SJSA1 (cell line): ENCODE measurements at regions not wholly inside any gene's neighbourhood (a gene's known extent, or its start where the extent isn't known, plus 50 kb on each side); places are given as distances from the start of the nearest gene placed in this dataset.

Experiments
- DNase-seq, 2 experiments: peaks; one replicate each; pipeline ENCODE4 v3.0.0-alpha.2; 2015 to 2020; ENCODE audit warnings: low spot score in 2 of 2, low read depth in 1 of 2
- H3K27ac ChIP-seq: fragments of 250-450 bp; sonication (Bioruptor Pico); 2 replicates; pipeline ENCODE4 v1.5.1; 2020; ENCODE audit warnings: mild to moderate bottlenecking, moderate library complexity
- H3K27me3 ChIP-seq: fragments of 250-450 bp; sonication (Bioruptor Pico); replicated peaks from 2 replicates; pipeline ENCODE4 v1.5.1; 2020; ENCODE audit warnings: mild to moderate bottlenecking, moderate library complexity
- H3K36me3 ChIP-seq: fragments of 250-450 bp; sonication (Bioruptor Pico); 2 replicates; pipeline ENCODE4 v1.5.1; 2020; ENCODE audit warnings: mild to moderate bottlenecking
- H3K4me1 ChIP-seq: fragments of 250-450 bp; sonication (Bioruptor Pico); replicated peaks from 2 replicates; pipeline ENCODE4 v1.6.1; 2021; ENCODE audit warnings: mild to moderate bottlenecking
- H3K4me3 ChIP-seq: fragments of 250-450 bp; sonication (Bioruptor Pico); 2 replicates; pipeline ENCODE4 v1.5.1; 2020; ENCODE audit warnings: mild to moderate bottlenecking
- H3K9me3 ChIP-seq: fragments of 250-450 bp; sonication (Bioruptor Pico); replicated peaks from 2 replicates; pipeline ENCODE4 v1.5.1; 2020; ENCODE audit warnings: mild to moderate bottlenecking

GRCh38 chr2:562391-563364, 114.5 kb downstream of the TMEM18 start:
- Histone ChIP-seq H3K27me3 (peaks cover 16% of the 10 kb centered on the region), H3K36me3 (no peaks in the 10 kb centered on the region), H3K27ac (no peak overlapping the region), H3K4me1 (peaks cover 4% of the 10 kb centered on the region), H3K4me3 (no peak overlapping the region), H3K9me3 (no peaks in the 10 kb centered on the region)
- DNase-seq: no peak

- Histone ChIP-seq H3K9me3 (no peaks in the 10 kb centered on the region), H3K27ac (no peak overlapping the region), H3K4me3 (no peak overlapping the region), H3K4me1 (peaks cover 4% of the 10 kb centered on the region; the same call in 1 of the 2 replicates), H3K36me3 (no peaks in the 10 kb centered on the region), H3K27me3 (peaks cover 25% of the 10 kb centered on the region)
- DNase-seq: no peak
These were observed 118.3 kb downstream of the TMEM18 start for GRCh38 chr2:558879-559278.

GRCh38 chr2:558302-558642, 118.9 kb downstream of the TMEM18 start:
- H3K4me3 ChIP-seq: no peak overlapping the region
- H3K4me1 ChIP-seq: peaks cover 4% of the 10 kb centered on the region; the same call in 1 of the 2 replicates
- DNase-seq: no peak
- H3K36me3 ChIP-seq: no peaks in the 10 kb centered on the region
- H3K27ac ChIP-seq: no peak overlapping the region
- H3K27me3 ChIP-seq: peaks cover 25% of the 10 kb centered on the region
- no peaks in the 10 kb centered on the region for H3K9me3 ChIP-seq

- no peak overlapping the region for H3K4me3 ChIP-seq
- no peaks in the 10 kb centered on the region for H3K9me3 ChIP-seq
- H3K36me3 ChIP-seq: no peaks in the 10 kb centered on the region
- no peak overlapping the region for H3K27ac ChIP-seq
- H3K4me1 ChIP-seq: peaks cover 4% of the 10 kb centered on the region; the same call in 1 of the 2 replicates
- DNase-seq: no peak
- peaks cover 25% of the 10 kb centered on the region for H3K27me3 ChIP-seq
These were observed 119.4 kb downstream of the TMEM18 start for GRCh38 chr2:557635-558301.

- no peak for DNase-seq
- Histone ChIP-seq H3K36me3 (no peaks in the 10 kb centered on the region), H3K9me3 (no peaks in the 10 kb centered on the region), H3K27ac (no peak overlapping the region), H3K4me1 (no peaks in the 10 kb centered on the region), H3K4me3 (no peak overlapping the region), H3K27me3 (peaks cover 24% of the 10 kb centered on the region)
These were observed 120.7 kb downstream of the TMEM18 start for GRCh38 chr2:556485-556884.

- no peak for DNase-seq
- no peaks in the 10 kb centered on the region for H3K36me3 ChIP-seq
- no peak overlapping the region for H3K4me3 ChIP-seq
These were observed 121.9 kb downstream of the TMEM18 start for GRCh38 chr2:555164-555922.

GRCh38 chr2:554444-554843, 122.8 kb downstream of the TMEM18 start:
- Histone ChIP-seq H3K27me3 (peaks cover 22% of the 10 kb centered on the region), H3K36me3 (no peaks in the 10 kb centered on the region), H3K4me1 (no peaks in the 10 kb centered on the region), H3K27ac (no peak overlapping the region), H3K9me3 (no peaks in the 10 kb centered on the region), H3K4me3 (no peak overlapping the region)
- no peak for DNase-seq

More at GRCh38 chr2:555164-555922, 121.9 kb downstream of the TMEM18 start:
- Histone ChIP-seq H3K27me3 (peaks cover 20% of the 10 kb centered on the region), H3K9me3 (no peaks in the 10 kb centered on the region), H3K4me1 (no peaks in the 10 kb centered on the region), H3K27ac (no peak overlapping the region)

- Histone ChIP-seq H3K27ac (no peak overlapping the region), H3K9me3 (no peaks in the 10 kb centered on the region), H3K4me1 (no peaks in the 10 kb centered on the region), H3K4me3 (no peak overlapping the region), H3K27me3 (peaks cover 16% of the 10 kb centered on the region), H3K36me3 (no peaks in the 10 kb centered on the region)
- no peak for DNase-seq
These were observed 124.3 kb downstream of the TMEM18 start for GRCh38 chr2:552906-553305.

GRCh38 chr2:551621-552020, 125.6 kb downstream of the TMEM18 start:
- H3K9me3 ChIP-seq: no peaks in the 10 kb centered on the region
- no peak overlapping the region for H3K27ac ChIP-seq

GRCh38 chr2:550860-551567, 126.2 kb downstream of the TMEM18 start:
- peaks cover 16% of the 10 kb centered on the region for H3K27me3 ChIP-seq
- no peaks in the 10 kb centered on the region for H3K36me3 ChIP-seq
- H3K4me1 ChIP-seq: no peaks in the 10 kb centered on the region
- no peaks in the 10 kb centered on the region for H3K9me3 ChIP-seq
- no peak overlapping the region for H3K27ac ChIP-seq
- H3K4me3 ChIP-seq: no peak overlapping the region
- no peak for DNase-seq

More at GRCh38 chr2:551621-552020, 125.6 kb downstream of the TMEM18 start:
- Histone ChIP-seq H3K27me3 (peaks cover 16% of the 10 kb centered on the region), H3K36me3 (no peaks in the 10 kb centered on the region), H3K4me3 (no peak overlapping the region), H3K4me1 (no peaks in the 10 kb centered on the region)
- DNase-seq: no peak

- H3K9me3 ChIP-seq: no peaks in the 10 kb centered on the region
- peaks cover 15% of the 10 kb centered on the region for H3K27me3 ChIP-seq
- no peak for DNase-seq
- no peak overlapping the region for H3K4me3 ChIP-seq
- no peaks in the 10 kb centered on the region for H3K4me1 ChIP-seq
- H3K36me3 ChIP-seq: no peaks in the 10 kb centered on the region
- no peak overlapping the region for H3K27ac ChIP-seq
These were observed 131.2 kb downstream of the TMEM18 start for GRCh38 chr2:545711-546650.

- H3K4me1 ChIP-seq: no peaks in the 10 kb centered on the region
- H3K4me3 ChIP-seq: no peak overlapping the region
- no peak overlapping the region for H3K27ac ChIP-seq
- no peak for DNase-seq
- H3K36me3 ChIP-seq: no peaks in the 10 kb centered on the region
- peaks cover 10% of the 10 kb centered on the region for H3K27me3 ChIP-seq
- no peaks in the 10 kb centered on the region for H3K9me3 ChIP-seq
These were observed 132.0 kb downstream of the TMEM18 start for GRCh38 chr2:545228-545627.
